ENCODE measurements at regions not wholly inside any gene's neighbourhood (a gene's known extent, or its start where the extent isn't known, plus 50 kb on each side); places are given as distances from the start of the nearest gene placed in this dataset.

- no peaks in the 10 kb centered on the region for H3K36me3 ChIP-seq (ENCODE audit: control insufficient read depth in 2 of 2, extremely low read depth in 1 of 2, insufficient read depth in 2 of 2, low read length in 2 of 2)
- no peaks in the 10 kb centered on the region for H3K9me1 ChIP-seq (replicated peaks; ENCODE audit: control insufficient read depth, extremely low read depth, insufficient read depth, low read length)
- DNase-seq (ENCODE audit: low read depth, low spot score) = no peak
- no peak for FAIRE-seq
- no TSS peak for BruUV-seq (replicated peaks)
- H2AFZ ChIP-seq (ENCODE audit: low read depth, low read length) = no peak overlapping the region
- no peaks in the 10 kb centered on the region for H3K27me3 ChIP-seq (ENCODE audit: control insufficient read depth in 2 of 2, insufficient read depth in 2 of 2, low read length in 2 of 2)
- H3K4me1 ChIP-seq (ENCODE audit: control insufficient read depth, extremely low read depth, insufficient read depth, low read length) = no peaks in the 10 kb centered on the region
- H3K79me2 ChIP-seq (ENCODE audit: control insufficient read depth, insufficient read depth, low read length) = no peaks in the 10 kb centered on the region
- TF ChIP-seq GATA2 (IDR thresholded peaks at IDR 0.05; ENCODE audit: insufficient read depth, insufficient read length, low read depth, low read length) = no peak
- no peak for TF ChIP-seq FOS (IDR thresholded peaks at IDR 0.05; ENCODE audit: borderline replicate concordance, insufficient read depth, low read length)
- TF ChIP-seq, protein P1, sequence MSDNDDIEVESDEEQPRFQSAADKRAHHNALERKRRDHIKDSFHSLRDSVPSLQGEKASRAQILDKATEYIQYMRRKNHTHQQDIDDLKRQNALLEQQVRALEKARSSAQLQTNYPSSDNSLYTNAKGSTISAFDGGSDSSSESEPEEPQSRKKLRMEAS (IDR thresholded peaks at IDR 0.05; ENCODE audit: insufficient read depth, insufficient read length) = no peak
- no peak for TF ChIP-seq POLR2A (IDR thresholded peaks at IDR 0.05; ENCODE audit: low read depth, low read length)
- no peak for TF ChIP-seq MYC (IDR thresholded peaks at IDR 0.05; ENCODE audit: low read depth, low read length)
- TF ChIP-seq EZH2 (IDR thresholded peaks at IDR 0.05; ENCODE audit: borderline replicate concordance, low read depth, low read length, severe bottlenecking) = no peak
- no peak for TF ChIP-seq POLR2AphosphoS5 (IDR thresholded peaks at IDR 0.05; ENCODE audit: insufficient read depth, low read depth, low read length)
- no peak for TF ChIP-seq JUN (IDR thresholded peaks at IDR 0.05; ENCODE audit: borderline replicate concordance, insufficient read depth, insufficient read length, low read depth)
- TF ChIP-seq CTCF (IDR thresholded peaks at IDR 0.05; ENCODE audit: extremely low read depth in 1 of 2, insufficient read depth in 1 of 2, low read depth in 1 of 2, low read length in 2 of 2) = no peak
- no peak overlapping the region for H3K4me3 ChIP-seq (replicated peaks in 1 of 3; ENCODE audit: insufficient read depth in 1 of 3, low read depth in 1 of 3, low read length in 3 of 3)
- H3K4me2 ChIP-seq (ENCODE audit: insufficient read depth, low read length) = no peak overlapping the region
- CTCF ChIA-PET = no interaction called here
- no peaks in the 10 kb centered on the region for H4K20me1 ChIP-seq (replicated peaks; ENCODE audit: control insufficient read depth, extremely low read depth, insufficient read depth, low read length)
- H3K27ac ChIP-seq (ENCODE audit: insufficient read depth, low read depth, low read length) = no peak overlapping the region
- dilution Hi-C loops (cut with MboI; ENCODE audit: extremely low pct_ligation_motif_present, low sequenced_read_pairs) = no loop called here
- intact Hi-C loops (cut with micrococcal nuclease) = no loop called here
- POLR2A ChIA-PET = no interaction called here
- H3K9ac ChIP-seq (replicated peaks; ENCODE audit: extremely low read depth, insufficient read depth, low read length) = no peak overlapping the region
- H3K9me3 ChIP-seq (replicated peaks; ENCODE audit: control insufficient read depth, insufficient read depth, low read length) = peaks cover 2% of the 10 kb centered on the region
These were observed 187.4 kb upstream of the API5 start for GRCh38 chr11:43124272-43124935.

Data from endothelial cell of umbilical vein (primary cell).